ENCODE measurements at regions not wholly inside any gene's neighbourhood (a gene's known extent, or its start where the extent isn't known, plus 50 kb on each side); places are given as distances from the start of the nearest gene placed in this dataset.

- TF ChIP-seq E2F6 (IDR thresholded peaks at IDR 0.05; ENCODE audit: borderline replicate concordance, low read depth): no peak
- no peak for TF ChIP-seq RCOR1 (IDR thresholded peaks at IDR 0.05; ENCODE audit: low read depth, low read length)
- no peak for TF ChIP-seq CTCF (IDR thresholded peaks at IDR 0.05)
- no peak for TF ChIP-seq ELK1 (IDR thresholded peaks at IDR 0.05; ENCODE audit: low read depth, low read length)
- no peak for TF ChIP-seq SREBF2 (IDR thresholded peaks at IDR 0.05)
- no peak for TF ChIP-seq POLR2A (IDR thresholded peaks at IDR 0.05; ENCODE audit: low read length)
- no peak for TF ChIP-seq CHD4 (IDR thresholded peaks at IDR 0.05; ENCODE audit: borderline replicate concordance)
- no peak for TF ChIP-seq MYC (IDR thresholded peaks at IDR 0.05; ENCODE audit: borderline replicate concordance, low read length)
- TF ChIP-seq ESRRA (IDR thresholded peaks at IDR 0.05; ENCODE audit: borderline replicate concordance, low read length): no peak
- TF ChIP-seq JUN (IDR thresholded peaks at IDR 0.05): no peak
- TF ChIP-seq RAD21 (conservative IDR thresholded peaks at IDR 0.05 in 1 of 2, IDR thresholded peaks at IDR 0.05 in 1 of 2): no peak
- no peak for TF ChIP-seq EP300 (IDR thresholded peaks at IDR 0.05)
- TF ChIP-seq ZC3H11A (IDR thresholded peaks at IDR 0.05): no peak
- TF ChIP-seq BHLHE40 (IDR thresholded peaks at IDR 0.05; ENCODE audit: low read depth, low read length): no peak
Measured at GRCh38 chr7:25897261-25897782, 254.7 kb upstream of the NFE2L3 start.

Measured in A549 (cell line).